Keratinocyte (primary cell): ENCODE measurements at regions not wholly inside any gene's neighbourhood (a gene's known extent, or its start where the extent isn't known, plus 50 kb on each side); places are given as distances from the start of the nearest gene placed in this dataset.

Experiments used
- CTCF ChIP-seq, 3 experiments: IDR thresholded peaks in 1 of 3; conservative IDR thresholded peaks in 1 of 3; optimal IDR thresholded peaks in 1 of 3; 2 replicates in 2 of 3; 3 replicates in 1 of 3; pipeline versions ENCODE3 to v1.5.1; 2011; ENCODE audit warnings: low read length in 3 of 3, mild to moderate bottlenecking in 3 of 3, moderate library complexity in 2 of 3, control low read depth in 1 of 3, inconsistent platforms in 1 of 3; ENCODE audit not compliant: insufficient read depth in 2 of 3; ENCODE audit errors: extremely low read depth in 1 of 3
- EZH2 ChIP-seq: IDR thresholded peaks from one replicate; pipeline ENCODE4 v1.6.1; 2012; ENCODE audit warnings: inconsistent platforms, mild to moderate bottlenecking, low read length, moderate library complexity

GRCh38 chr10:3258394-3258793 is 85.8 kb upstream of the PITRM1 start:
- TF ChIP-seq CTCF (optimal IDR thresholded peaks at IDR 0.05 in 1 of 3, IDR thresholded peaks at IDR 0.05 in 1 of 3, conservative IDR thresholded peaks at IDR 0.05 in 1 of 3; ENCODE audit: extremely low read depth in 1 of 3, insufficient read depth in 2 of 3, low read length in 3 of 3): no peak
- TF ChIP-seq EZH2: no peak
